ENCODE measurements at regions not wholly inside any gene's neighbourhood (a gene's known extent, or its start where the extent isn't known, plus 50 kb on each side); places are given as distances from the start of the nearest gene placed in this dataset.

- Histone ChIP-seq H3K4me2 (replicated peaks; ENCODE audit: low read depth, low read length, poor library complexity, severe bottlenecking) (no peak overlapping the region), H3K4me1 (ENCODE audit: control insufficient read depth in 2 of 2, insufficient read depth in 2 of 2, low read length in 2 of 2) (no peaks in the 10 kb centered on the region), H4K20me1 (ENCODE audit: control insufficient read depth, insufficient read depth, low read length, poor library complexity, severe bottlenecking) (no peaks in the 10 kb centered on the region), H3K27me3 (replicated peaks in 1 of 4; ENCODE audit: control extremely low read depth in 1 of 4, control insufficient read depth in 3 of 4, insufficient read depth in 4 of 4, low read length in 3 of 4) (no peaks in the 10 kb centered on the region), H3K4me3 (ENCODE audit: control extremely low read depth in 1 of 5, extremely low read depth in 1 of 5, insufficient read depth in 1 of 5, low read depth in 2 of 5, low read length in 4 of 5) (no peak overlapping the region), H3K9ac (ENCODE audit: low read length) (no peak overlapping the region), H3K27ac (ENCODE audit: low read length in 2 of 2) (no peak overlapping the region), H3K36me3 (replicated peaks in 1 of 2; ENCODE audit: control extremely low read depth in 1 of 2, control insufficient read depth in 1 of 2, extremely low read depth in 1 of 2, insufficient read depth in 2 of 2, low read length in 1 of 2) (no peaks in the 10 kb centered on the region), H3K9me3 (ENCODE audit: control extremely low read depth in 1 of 3, control insufficient read depth in 2 of 3, insufficient read depth in 1 of 3, low read length in 2 of 3) (no peaks in the 10 kb centered on the region), H2AFZ (ENCODE audit: insufficient read depth, low read depth, low read length, poor library complexity, severe bottlenecking) (no peak overlapping the region), H3K79me2 (ENCODE audit: control insufficient read depth, insufficient read depth, low read length) (no peaks in the 10 kb centered on the region)
- H3K27me3 Mint-ChIP-seq: no peaks in the 10 kb centered on the region
- DNase-seq (no peak), ATAC-seq (ENCODE audit: low read depth) (no peak)
- POLR2A ChIA-PET: no interaction called here
- no peaks in the 10 kb centered on the region for H3K9me3 Mint-ChIP-seq (ENCODE audit: insufficient read depth)
- CTCF ChIA-PET: no interaction called here
- no peak overlapping the region for H3K4me3 Mint-ChIP-seq
- no peaks in the 10 kb centered on the region for H3K4me1 Mint-ChIP-seq
- intact Hi-C loops (cut with micrococcal nuclease): no loop called here
- no peak overlapping the region for H3K27ac Mint-ChIP-seq
- no CpG with 5 or more reads among the region's 3 CpGs for WGBS (ENCODE audit: insufficient coverage)
- TF ChIP-seq CTCF (IDR thresholded peaks at IDR 0.05): no peak
- no peak for TF ChIP-seq EZH2 (IDR thresholded peaks at IDR 0.05; ENCODE audit: borderline replicate concordance, insufficient read depth, low read depth, low read length, poor library complexity, severe bottlenecking)
Observed at GRCh38 chrX:124986284-124986683, 333.4 kb upstream of the TEX13C start.

- Histone ChIP-seq H3K9ac (ENCODE audit: low read length) (no peak overlapping the region), H4K20me1 (ENCODE audit: control insufficient read depth, insufficient read depth, low read length, poor library complexity, severe bottlenecking) (no peaks in the 10 kb centered on the region), H3K4me3 (ENCODE audit: control extremely low read depth in 1 of 5, extremely low read depth in 1 of 5, insufficient read depth in 1 of 5, low read depth in 2 of 5, low read length in 4 of 5) (no peak overlapping the region), H3K27ac (ENCODE audit: low read length in 2 of 2) (no peak overlapping the region), H3K4me2 (replicated peaks; ENCODE audit: low read depth, low read length, poor library complexity, severe bottlenecking) (no peak overlapping the region), H2AFZ (ENCODE audit: insufficient read depth, low read depth, low read length, poor library complexity, severe bottlenecking) (no peak overlapping the region), H3K36me3 (replicated peaks in 1 of 2; ENCODE audit: control extremely low read depth in 1 of 2, control insufficient read depth in 1 of 2, extremely low read depth in 1 of 2, insufficient read depth in 2 of 2, low read length in 1 of 2) (no peaks in the 10 kb centered on the region), H3K27me3 (replicated peaks in 1 of 4; ENCODE audit: control extremely low read depth in 1 of 4, control insufficient read depth in 3 of 4, insufficient read depth in 4 of 4, low read length in 3 of 4) (no peaks in the 10 kb centered on the region), H3K4me1 (ENCODE audit: control insufficient read depth in 2 of 2, insufficient read depth in 2 of 2, low read length in 2 of 2) (no peaks in the 10 kb centered on the region), H3K79me2 (ENCODE audit: control insufficient read depth, insufficient read depth, low read length) (no peaks in the 10 kb centered on the region), H3K9me3 (ENCODE audit: control extremely low read depth in 1 of 3, control insufficient read depth in 2 of 3, insufficient read depth in 1 of 3, low read length in 2 of 3) (no peaks in the 10 kb centered on the region)
- Mint-ChIP-seq H3K9me3 (ENCODE audit: insufficient read depth) (no peaks in the 10 kb centered on the region), H3K4me1 (no peaks in the 10 kb centered on the region), H3K27ac (no peak overlapping the region), H3K4me3 (no peak overlapping the region), H3K27me3 (no peaks in the 10 kb centered on the region)
- WGBS (ENCODE audit: insufficient coverage): no CpG with 5 or more reads among the region's 1 CpG
- ATAC-seq (ENCODE audit: low read depth) (no peak), DNase-seq (no peak)
- intact Hi-C loops (cut with micrococcal nuclease): no loop called here
- POLR2A ChIA-PET: no interaction called here
- CTCF ChIA-PET: no interaction called here
- no peak for TF ChIP-seq EZH2 (IDR thresholded peaks at IDR 0.05; ENCODE audit: borderline replicate concordance, insufficient read depth, low read depth, low read length, poor library complexity, severe bottlenecking)
- TF ChIP-seq CTCF (IDR thresholded peaks at IDR 0.05): no peak
Observed at GRCh38 chrX:124993735-124994134, 325.9 kb upstream of the TEX13C start.
